SHP77 (cell line): ENCODE measurements at regions not wholly inside any gene's neighbourhood (a gene's known extent, or its start where the extent isn't known, plus 50 kb on each side); places are given as distances from the start of the nearest gene placed in this dataset.
"Not testable (repeated sequence)": the region's sequence is repeated elsewhere in the genome, so short reads cannot be mapped to it uniquely, and the experiment has no call there.

Experiments used
- DNase-seq, 2 experiments: peaks; one replicate each; lab custom pipeline; 2025; lab: John Stamatoyannopoulos, UW

- no peak for DNase-seq
Measured at GRCh38 chr1:82064691-82065090, 264.0 kb downstream of the ADGRL2 start.

GRCh38 chr1:82062206-82062605 is 261.5 kb downstream of the ADGRL2 start:
- DNase-seq, result no peak

DNA sequence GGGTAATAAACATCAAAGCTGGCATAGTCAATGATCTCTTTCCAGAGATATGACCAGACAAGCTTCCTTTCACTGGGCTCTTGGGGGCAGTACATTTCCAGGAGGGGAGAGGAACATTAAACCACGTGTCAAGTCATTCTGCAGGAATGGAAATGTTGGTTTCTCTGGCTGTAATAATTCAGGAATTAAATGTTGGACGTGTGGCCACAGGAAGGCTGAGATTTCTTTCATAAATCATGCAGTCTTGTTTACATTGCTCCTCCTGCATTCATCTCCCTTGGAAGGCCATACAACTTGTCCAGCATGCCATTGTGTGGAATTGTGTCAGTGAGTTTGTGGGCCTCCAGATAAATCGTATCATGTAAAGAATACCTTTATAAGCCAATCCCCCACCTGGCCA is 259.2 kb downstream of the ADGRL2 start:
- DNase-seq, result no peak

- DNase-seq, result no peak
Measured at GRCh38 chr1:82057011-82057410, 256.3 kb downstream of the ADGRL2 start.

- DNase-seq, result not testable (repeated sequence)
Measured at GRCh38 chr1:82055375-82055774, 254.6 kb downstream of the ADGRL2 start.

- DNase-seq, result no peak
Measured at GRCh38 chr1:82052563-82052962, 251.8 kb downstream of the ADGRL2 start.

- DNase-seq, result no peak
Measured at GRCh38 chr1:82048596-82048995, 247.9 kb downstream of the ADGRL2 start.

GRCh38 chr1:82045221-82045620 is 244.5 kb downstream of the ADGRL2 start:
- DNase-seq, result no peak

DNA sequence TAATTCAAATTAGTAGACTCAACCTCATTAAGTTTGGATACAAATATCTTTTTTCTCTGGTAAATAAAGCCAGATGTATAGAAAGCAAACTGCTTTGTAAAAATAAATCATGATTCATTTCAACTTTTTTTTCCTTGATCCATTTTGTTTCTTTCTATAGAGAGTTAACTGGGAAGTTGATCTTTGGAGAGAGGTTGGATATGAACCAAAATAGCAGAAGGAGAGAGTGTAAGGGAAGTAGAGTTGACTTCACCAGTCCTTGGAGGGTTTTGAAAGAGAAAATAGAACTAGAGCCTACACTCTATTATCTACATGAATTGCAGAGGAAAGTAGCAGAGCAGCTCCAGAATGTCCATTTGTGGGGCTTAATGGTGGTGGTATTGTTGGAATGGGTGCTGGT is 243.8 kb downstream of the ADGRL2 start:
- no peak for DNase-seq

DNA sequence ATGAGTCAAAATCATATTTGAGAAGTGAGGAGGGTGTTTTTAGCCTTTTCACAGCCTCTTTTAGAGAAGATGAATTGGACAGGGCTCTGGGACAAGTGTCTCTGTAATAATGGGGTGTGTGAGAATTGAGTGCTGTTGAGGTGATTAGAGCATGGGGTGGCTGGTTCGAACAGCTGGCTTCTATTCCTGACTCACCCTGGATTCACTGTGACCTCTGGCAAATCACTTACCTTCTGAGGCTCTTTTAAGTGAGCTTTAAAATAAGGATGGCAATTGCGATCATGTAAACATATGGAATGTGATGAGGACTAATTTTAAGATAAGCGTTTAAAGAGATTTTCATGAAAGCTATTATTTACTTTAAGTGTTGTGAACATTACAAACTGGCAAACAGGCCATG is 243.4 kb downstream of the ADGRL2 start:
- no peak for DNase-seq

DNA sequence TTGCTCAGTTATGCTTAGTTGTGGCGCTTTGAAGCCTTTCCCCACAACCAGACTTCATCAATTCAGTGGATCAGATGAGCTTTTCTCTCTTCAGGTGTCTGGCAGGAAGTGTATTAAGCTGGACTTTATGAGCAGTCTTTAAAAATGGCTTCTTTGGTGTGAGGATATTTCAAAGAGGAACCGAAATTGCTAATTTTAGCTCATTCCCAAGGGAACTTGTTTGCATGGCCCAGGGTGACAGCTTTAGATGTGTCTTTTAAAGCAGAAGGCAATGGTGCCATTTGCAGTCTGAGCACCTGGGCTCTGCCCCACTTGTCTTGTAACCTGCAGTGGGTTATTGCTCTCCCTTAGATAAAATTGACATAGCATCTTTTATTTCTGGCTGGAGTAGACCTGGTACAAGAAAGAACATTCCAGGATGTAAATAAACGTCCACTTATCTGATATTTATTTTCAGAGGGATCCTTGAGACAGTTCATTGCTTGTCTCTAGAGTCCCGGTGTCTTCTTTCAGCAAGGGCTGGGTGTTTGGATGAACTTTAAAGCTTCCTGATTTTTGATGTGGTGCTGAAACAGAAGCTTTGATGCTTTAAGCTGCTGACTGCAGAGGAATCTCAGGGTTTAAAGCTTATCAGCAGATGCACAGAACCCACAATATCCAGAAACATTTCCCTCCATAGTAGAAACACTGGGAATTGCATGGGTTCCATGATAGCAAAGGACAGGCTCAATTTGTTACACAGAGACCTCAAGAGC is 241.7 kb downstream of the ADGRL2 start:
- no peak for DNase-seq
